Vagina (tissue), 2 donors: ENCODE measurements at regions not wholly inside any gene's neighbourhood (a gene's known extent, or its start where the extent isn't known, plus 50 kb on each side); places are given as distances from the start of the nearest gene placed in this dataset.

Source experiments
- DNase-seq, 2 donors: peaks; one replicate each; pipeline ENCODE4 v3.0.0-alpha.2; 2017; ENCODE audit errors: extremely low spot score in 2 of 2
- H3K27ac ChIP-seq: fragments of 200-600 bp; sonication (generic); one replicate; pipeline ENCODE4 v1.5.1; 2019
- H3K27me3 ChIP-seq: fragments of 200-600 bp; sonication (generic); one replicate; pipeline ENCODE4 v1.5.1; 2019
- H3K36me3 ChIP-seq, 2 donors: fragments of 200-600 bp; sonication (generic); one replicate each; pipeline ENCODE4 v1.5.1; 2017 to 2019
- H3K4me1 ChIP-seq: fragments of 200-600 bp; sonication (generic); one replicate; pipeline ENCODE4 v1.5.1; 2019
- H3K4me3 ChIP-seq, 2 donors: fragments of 200-600 bp; sonication (generic); 1 replicate in 1 of 2; 2 replicates in 1 of 2; pipeline ENCODE4 v1.5.1; 2016 to 2019
- H3K9me3 ChIP-seq: fragments of 200-600 bp; sonication (generic); one replicate; pipeline ENCODE4 v1.5.1; 2019
- CTCF ChIP-seq, 3 experiments: fragments of 450-650 bp in 2 of 3; fragments of 200-600 bp in 1 of 3; sonication (generic) in 1 of 3; IDR thresholded peaks; one replicate each; pipeline ENCODE4 v1.5.1; 2017 to 2019; ENCODE audit warnings: antibody characterized with exemption in 3 of 3, mild to moderate bottlenecking in 2 of 3, moderate library complexity in 2 of 3
- POLR2A ChIP-seq, 2 donors: fragments of 450-650 bp; IDR thresholded peaks; one replicate each; pipeline ENCODE4 v1.6.1; 2017; ENCODE audit warnings: antibody characterized with exemption in 2 of 2, mild to moderate bottlenecking in 2 of 2, moderate library complexity in 2 of 2
- POLR2AphosphoS5 ChIP-seq, 2 donors: sonication (generic); formaldehyde crosslinking; IDR thresholded peaks; one replicate each; pipeline ENCODE4 v1.9.0; 2017; ENCODE audit warnings: antibody characterized with exemption in 2 of 2, mild to moderate bottlenecking in 2 of 2, low read depth in 1 of 2; ENCODE audit not compliant: insufficient read depth in 1 of 2
- intact Hi-C: fragments of 100-400 bp; cut with DNase I; formaldehyde crosslinking; loops from one replicate; pipeline ENCODE4 v1.15.1; 2023

- TF ChIP-seq CTCF (IDR thresholded peaks at IDR 0.05) (no peak), POLR2AphosphoS5 (IDR thresholded peaks at IDR 0.05; ENCODE audit: insufficient read depth in 1 of 2, low read depth in 1 of 2) (no peak), POLR2A (IDR thresholded peaks at IDR 0.05) (no peak)
- H3K9me3 ChIP-seq = no peaks in the 10 kb centered on the region
- no peak overlapping the region for H3K27ac ChIP-seq
- no peak overlapping the region for H3K4me3 ChIP-seq
- intact Hi-C loops = no loop called here
- H3K4me1 ChIP-seq = no peaks in the 10 kb centered on the region
- DNase-seq = no peak
- no peaks in the 10 kb centered on the region for H3K27me3 ChIP-seq
- H3K36me3 ChIP-seq = no peaks in the 10 kb centered on the region
Observed at GRCh38 chr18:4587204-4587603, 132.1 kb upstream of the DLGAP1 start.

- Histone ChIP-seq H3K9me3 (no peaks in the 10 kb centered on the region), H3K36me3 (no peaks in the 10 kb centered on the region), H3K27me3 (no peaks in the 10 kb centered on the region), H3K27ac (no peak overlapping the region), H3K4me1 (no peaks in the 10 kb centered on the region), H3K4me3 (no peak overlapping the region)
- TF ChIP-seq POLR2A (IDR thresholded peaks at IDR 0.05) (no peak), POLR2AphosphoS5 (IDR thresholded peaks at IDR 0.05; ENCODE audit: insufficient read depth in 1 of 2, low read depth in 1 of 2) (no peak), CTCF (IDR thresholded peaks at IDR 0.05) (no peak)
- no peak for DNase-seq
- intact Hi-C loops = no loop called here
Observed at GRCh38 chr18:4586731-4587130, 131.6 kb upstream of the DLGAP1 start.

- Histone ChIP-seq H3K36me3 (no peaks in the 10 kb centered on the region), H3K4me1 (no peaks in the 10 kb centered on the region), H3K9me3 (no peaks in the 10 kb centered on the region), H3K27ac (no peak overlapping the region), H3K4me3 (no peak overlapping the region), H3K27me3 (no peaks in the 10 kb centered on the region)
- TF ChIP-seq POLR2AphosphoS5 (IDR thresholded peaks at IDR 0.05; ENCODE audit: insufficient read depth in 1 of 2, low read depth in 1 of 2) (no peak), POLR2A (IDR thresholded peaks at IDR 0.05) (no peak), CTCF (IDR thresholded peaks at IDR 0.05) (no peak)
- DNase-seq = no peak
- intact Hi-C loops = no loop called here
Observed at GRCh38 chr18:4582431-4583335, 127.6 kb upstream of the DLGAP1 start.

- TF ChIP-seq POLR2AphosphoS5 (IDR thresholded peaks at IDR 0.05; ENCODE audit: insufficient read depth in 1 of 2, low read depth in 1 of 2) = no peak
- no peak for TF ChIP-seq POLR2A (IDR thresholded peaks at IDR 0.05)
- no peak for TF ChIP-seq CTCF (IDR thresholded peaks at IDR 0.05)
- Histone ChIP-seq H3K4me3 (no peak overlapping the region), H3K27ac (no peak overlapping the region), H3K36me3 (no peaks in the 10 kb centered on the region), H3K9me3 (no peaks in the 10 kb centered on the region), H3K27me3 (no peaks in the 10 kb centered on the region), H3K4me1 (no peaks in the 10 kb centered on the region)
- intact Hi-C loops = no loop called here
- DNase-seq = no peak
Observed at GRCh38 chr18:4581966-4582365, 126.9 kb upstream of the DLGAP1 start.

- intact Hi-C loops = no loop called here
- no peaks in the 10 kb centered on the region for H3K4me1 ChIP-seq
- no peak overlapping the region for H3K4me3 ChIP-seq
- no peaks in the 10 kb centered on the region for H3K36me3 ChIP-seq
- no peaks in the 10 kb centered on the region for H3K27me3 ChIP-seq
- no peak for TF ChIP-seq CTCF (IDR thresholded peaks at IDR 0.05)
- TF ChIP-seq POLR2A (IDR thresholded peaks at IDR 0.05) = no peak
- TF ChIP-seq POLR2AphosphoS5 (IDR thresholded peaks at IDR 0.05; ENCODE audit: insufficient read depth in 1 of 2, low read depth in 1 of 2) = no peak
- no peaks in the 10 kb centered on the region for H3K9me3 ChIP-seq
- H3K27ac ChIP-seq = no peak overlapping the region
- DNase-seq = no peak
Observed at GRCh38 chr18:4578449-4578848, 123.3 kb upstream of the DLGAP1 start.
